ENCODE measurements at regions not wholly inside any gene's neighbourhood (a gene's known extent, or its start where the extent isn't known, plus 50 kb on each side); places are given as distances from the start of the nearest gene placed in this dataset.

- TF ChIP-seq AFF4 (CRISPR knock-in tag; IDR thresholded peaks at IDR 0.05; ENCODE audit: borderline replicate concordance) (no peak), ZNF512 (CRISPR knock-in tag; IDR thresholded peaks at IDR 0.05; ENCODE audit: borderline replicate concordance) (no peak), NR1H2 (CRISPR knock-in tag; IDR thresholded peaks at IDR 0.05) (no peak), CTCF (IDR thresholded peaks at IDR 0.05) (no peak), TP53 (CRISPR knock-in tag; IDR thresholded peaks at IDR 0.05) (no peak), USF2 (CRISPR knock-in tag; IDR thresholded peaks at IDR 0.05) (no peak), ESRRA (CRISPR knock-in tag; IDR thresholded peaks at IDR 0.05; ENCODE audit: borderline replicate concordance) (no peak)
Observed at GRCh38 chr13:89375839-89376238, 1704.7 kb downstream of the SLITRK5 start.
